GM11168 (cell line): ENCODE measurements at regions not wholly inside any gene's neighbourhood (a gene's known extent, or its start where the extent isn't known, plus 50 kb on each side); places are given as distances from the start of the nearest gene placed in this dataset.
"Not testable (repeated sequence)": the region's sequence is repeated elsewhere in the genome, so short reads cannot be mapped to it uniquely, and the experiment has no call there.

Experiments
- in situ Hi-C: fragments of 300-500 bp; cut with MboI; formaldehyde crosslinking; loops from one replicate; pipeline ENCODE4 v1.12.0; 2022; ENCODE audit warnings: low sequenced_read_pairs; ENCODE audit not compliant: unreplicated experiment

GRCh38 chr11:90455347-90455920 lies 232.6 kb upstream of the CHORDC1 start:
- in situ Hi-C loops: not testable (repeated sequence)

DNA sequence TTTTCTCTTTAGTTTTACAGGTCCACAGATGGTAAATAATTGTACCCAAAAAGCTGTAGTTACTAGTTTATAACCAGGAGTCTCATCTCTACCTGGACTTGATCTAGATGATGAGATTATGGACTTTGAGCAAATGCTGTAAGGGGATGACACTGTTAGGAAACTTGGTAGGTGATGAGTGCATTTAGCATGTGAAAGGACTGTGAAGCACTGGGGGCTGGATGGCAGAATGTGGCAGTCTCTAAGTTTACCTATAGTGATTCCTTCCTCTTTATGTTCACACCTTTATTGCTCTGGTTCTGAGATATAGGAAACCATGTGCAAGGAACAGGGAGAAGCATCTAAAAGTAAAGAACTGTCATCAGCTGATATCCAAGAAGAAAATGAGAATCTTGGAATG lies 230.7 kb upstream of the CHORDC1 start:
- in situ Hi-C loops: no loop called here

DNA sequence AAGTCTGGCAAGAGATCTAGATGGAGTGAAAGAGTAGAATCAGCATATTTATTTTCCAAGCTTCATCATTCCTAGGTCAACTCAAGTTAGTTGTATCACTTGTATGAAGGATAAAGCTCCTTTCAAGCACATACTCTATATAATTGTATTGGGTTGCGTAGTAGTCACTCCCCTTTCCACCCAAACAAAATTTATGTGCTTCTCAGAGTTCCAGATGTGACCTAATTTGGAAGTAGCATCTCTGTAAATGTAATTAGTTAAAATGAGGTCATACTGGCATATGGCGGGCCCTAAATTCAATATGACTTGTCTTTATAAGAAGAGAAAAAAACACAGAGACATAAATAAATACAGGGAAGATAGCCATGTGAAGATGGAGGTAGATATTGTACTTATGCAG lies 226.8 kb upstream of the CHORDC1 start:
- in situ Hi-C loops: no loop called here

GRCh38 chr11:90448256-90448655 lies 225.4 kb upstream of the CHORDC1 start:
- in situ Hi-C loops: no loop called here

DNA sequence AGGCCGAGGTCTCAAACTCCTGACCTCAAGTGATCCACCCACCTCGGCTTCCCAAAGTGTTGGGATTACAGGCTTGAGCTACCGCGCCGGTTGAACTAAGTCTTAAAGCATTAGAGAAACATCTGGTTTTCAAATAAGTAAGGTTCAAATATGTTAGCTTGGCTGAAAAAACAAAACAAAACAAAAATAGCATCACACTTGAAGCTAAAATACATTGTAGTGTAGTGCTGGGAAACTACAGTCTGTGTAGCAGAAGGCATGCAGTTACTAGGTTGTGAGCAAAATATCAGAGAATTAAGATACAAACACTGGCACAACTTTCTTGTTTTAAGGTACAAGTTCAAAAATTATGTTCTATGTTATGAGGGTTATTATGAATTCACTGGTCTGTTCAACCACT lies 224.8 kb upstream of the CHORDC1 start:
- in situ Hi-C loops: no loop called here

- in situ Hi-C loops: no loop called here
Measured at GRCh38 chr11:90446207-90446606, 223.4 kb upstream of the CHORDC1 start.

DNA sequence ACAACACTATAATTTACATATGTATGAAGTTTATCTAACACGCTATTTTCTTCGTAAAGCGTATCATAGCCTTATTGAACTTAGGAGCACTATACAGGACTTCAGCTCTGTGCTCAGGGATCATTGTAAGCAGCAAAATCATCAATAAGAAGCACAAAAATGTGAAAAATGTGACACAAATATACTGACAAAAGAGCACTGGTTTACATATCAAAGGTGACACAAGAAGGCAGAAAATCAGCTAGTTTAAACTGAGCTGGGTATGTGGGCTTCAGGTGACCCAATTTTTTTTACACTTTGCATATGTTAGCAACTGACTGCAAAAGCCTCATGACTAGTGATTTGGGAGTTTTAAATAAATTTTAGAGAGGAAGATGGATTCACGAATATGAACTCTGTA lies 215.2 kb upstream of the CHORDC1 start:
- in situ Hi-C loops: no loop called here

DNA sequence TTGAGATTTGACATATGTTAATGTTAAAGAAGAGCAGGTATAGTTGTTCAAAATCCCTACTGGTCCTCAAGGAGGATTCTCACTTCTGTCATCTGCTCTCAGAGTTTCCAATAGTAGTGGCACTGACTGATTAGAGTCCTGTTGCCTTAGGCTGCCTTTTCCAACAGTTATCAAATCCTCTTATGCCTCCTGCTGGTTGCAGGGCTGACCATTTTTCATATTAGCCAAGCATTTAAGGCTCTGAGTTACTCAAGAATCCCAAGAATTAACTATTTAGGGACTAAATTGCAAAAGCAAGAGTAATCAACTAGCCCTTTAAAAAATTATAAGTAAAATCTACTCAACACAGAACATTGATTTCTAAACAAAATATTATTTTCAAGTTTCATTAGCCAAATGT lies 212.0 kb upstream of the CHORDC1 start:
- in situ Hi-C loops: no loop called here

DNA sequence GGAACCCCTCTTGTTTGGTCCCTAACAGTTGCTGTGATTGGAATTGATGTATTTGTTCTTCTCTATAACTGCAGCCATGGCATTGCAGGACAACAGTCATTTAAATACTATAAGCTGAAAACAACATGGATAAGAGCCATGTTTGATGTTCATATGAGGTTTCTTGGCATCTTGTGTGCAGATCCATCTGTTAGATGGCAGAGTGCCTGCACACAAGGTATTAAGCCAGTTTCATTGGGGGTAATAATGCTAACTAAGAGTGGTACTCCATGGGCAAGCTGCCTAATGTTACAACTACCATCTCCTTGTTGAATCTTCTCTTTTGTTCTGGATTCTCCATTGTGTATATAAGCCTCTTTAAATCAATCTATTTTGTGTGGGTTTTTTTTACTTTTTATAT lies 206.0 kb upstream of the CHORDC1 start:
- in situ Hi-C loops: no loop called here

- in situ Hi-C loops: no loop called here
Measured at GRCh38 chr11:90426442-90426841, 203.6 kb upstream of the CHORDC1 start.

DNA sequence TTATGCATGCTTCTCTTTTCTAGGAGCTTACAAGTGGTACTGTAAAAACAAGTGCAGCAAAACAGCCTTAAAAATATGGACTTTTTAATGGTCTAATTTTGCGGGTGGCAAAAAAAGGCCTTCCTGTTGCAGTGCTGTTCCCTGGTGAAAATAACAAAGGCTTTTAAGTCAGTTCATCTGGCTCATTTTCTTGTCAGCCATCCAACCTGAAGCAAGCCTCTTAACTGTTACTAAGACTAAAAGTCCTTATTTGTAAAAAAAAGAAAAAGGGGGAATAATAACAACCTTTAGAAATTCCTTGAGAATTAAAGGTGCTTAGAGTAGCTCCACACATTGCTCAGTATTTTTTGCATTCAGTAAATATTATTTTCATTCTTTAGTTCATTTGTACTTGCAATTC lies 200.5 kb upstream of the CHORDC1 start:
- in situ Hi-C loops: no loop called here

GRCh38 chr11:90422787-90423186 lies 199.9 kb upstream of the CHORDC1 start:
- in situ Hi-C loops: not testable (repeated sequence)

- in situ Hi-C loops: no loop called here
Measured at GRCh38 chr11:90414221-90414620, 191.4 kb upstream of the CHORDC1 start.

GRCh38 chr11:90407350-90407749 lies 184.5 kb upstream of the CHORDC1 start:
- in situ Hi-C loops: no loop called here

DNA sequence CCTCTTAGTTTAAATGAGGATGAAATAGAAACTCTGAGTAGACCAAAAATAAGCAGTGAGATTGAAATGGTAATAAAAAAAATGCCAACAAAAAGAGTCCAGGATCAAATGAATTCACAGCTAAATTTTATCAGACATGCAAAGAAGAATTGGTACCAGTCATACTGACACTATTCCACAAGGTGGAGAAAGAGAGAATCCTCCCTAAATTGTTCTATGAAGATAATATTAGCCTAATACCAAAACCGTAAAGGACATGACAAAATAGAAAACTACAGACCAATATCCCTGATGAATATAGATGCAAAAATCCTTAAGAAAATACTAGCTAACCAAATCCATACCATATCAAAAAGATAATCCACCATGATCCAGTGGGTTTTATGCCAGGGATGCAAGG lies 169.8 kb upstream of the CHORDC1 start:
- in situ Hi-C loops: no loop called here

GRCh38 chr11:90391756-90392155 lies 168.9 kb upstream of the CHORDC1 start:
- in situ Hi-C loops: no loop called here

GRCh38 chr11:90380206-90380605 lies 157.4 kb upstream of the CHORDC1 start:
- in situ Hi-C loops: no loop called here

GRCh38 chr11:90373971-90374370 lies 151.1 kb upstream of the CHORDC1 start:
- in situ Hi-C loops: no loop called here

- in situ Hi-C loops: no loop called here
Measured at GRCh38 chr11:90364527-90364926, 141.7 kb upstream of the CHORDC1 start.

- in situ Hi-C loops: no loop called here
Measured at GRCh38 chr11:90363739-90364138, 140.9 kb upstream of the CHORDC1 start.

DNA sequence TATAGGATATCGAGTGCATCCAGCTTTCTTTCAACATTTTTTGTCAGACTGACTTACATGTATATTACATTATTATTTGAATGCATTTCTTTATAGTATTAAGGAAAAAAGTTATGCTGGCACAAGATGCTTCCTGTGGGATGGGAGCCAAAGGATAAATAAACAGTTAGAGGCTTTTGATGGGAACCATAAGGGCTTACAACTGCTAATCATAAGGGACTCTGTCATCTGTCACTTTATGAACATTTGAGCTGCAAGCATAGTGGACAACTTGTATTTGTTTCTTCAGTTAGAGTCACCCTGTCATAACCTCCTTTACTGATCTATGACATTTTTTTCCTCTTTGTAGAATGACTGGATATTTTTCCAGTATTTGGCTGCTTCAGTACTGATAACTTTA lies 132.4 kb upstream of the CHORDC1 start:
- in situ Hi-C loops: no loop called here

- in situ Hi-C loops: no loop called here
Measured at GRCh38 chr11:90349731-90350130, 126.9 kb upstream of the CHORDC1 start.

GRCh38 chr11:90344546-90344945 lies 121.7 kb upstream of the CHORDC1 start:
- in situ Hi-C loops: no loop called here
